GM12878 (cell line): ENCODE measurements at regions not wholly inside any gene's neighbourhood (a gene's known extent, or its start where the extent isn't known, plus 50 kb on each side); places are given as distances from the start of the nearest gene placed in this dataset.

Experiments used
- ATAC-seq: fragments of 200-7000 bp; cut with Tn5 transposase; 3 replicates; pipeline ENCODE4 v1.9.1; 2020; ENCODE audit warnings: mild to moderate bottlenecking, moderate library complexity
- BruUV-seq: library from RNA; stranded (reverse); fragments of 400-500 nt; replicated peaks from 2 replicates; lab custom pipeline; 2021; lab: Mats Ljungman, UMichigan
- CTCF ChIA-PET: fragments of 300-600 bp; sonication (Branson Sonifier 250); formaldehyde crosslinking; extraction: SDS; loops from one replicate; lab custom pipeline; 2021; ENCODE audit warnings: inconsistent platforms; lab: Yijun Ruan, JAX
- POLR2A ChIA-PET: fragments of 350-600 bp; formaldehyde crosslinking; extraction: SDS; loops from one replicate; lab custom pipeline; 2021; ENCODE audit warnings: inconsistent platforms; lab: Charles Lee
- RAD21 ChIA-PET: fragments of 300-600 bp; sonication (Branson Sonifier 250); formaldehyde crosslinking; loops from one replicate; lab custom pipeline; 2023; ENCODE audit warnings: antibody characterized with exemption; ENCODE audit not compliant: unreplicated experiment; lab: Charles Lee
- SMC1A ChIA-PET: fragments of 300-600 bp; sonication (Branson Sonifier 250); formaldehyde crosslinking; loops from one replicate; lab custom pipeline; 2023; ENCODE audit not compliant: unreplicated experiment, uncharacterized antibody; lab: Charles Lee
- DNase-seq: peaks from one replicate; pipeline ENCODE4 v3.0.0-alpha.2; 2011; ENCODE audit warnings: low read depth, low spot score
- FAIRE-seq: peaks from 3 replicates; lab custom pipeline; 2011; peaks lifted over from hg19 to GRCh38; lab: Jason Lieb, UNC
- H2AFZ ChIP-seq: 2 replicates; pipeline ENCODE4 v1.6.0; 2011; ENCODE audit warnings: low read depth, low read length, control low read depth; ENCODE audit not compliant: control insufficient read depth
- H3K27ac ChIP-seq: 2 replicates; pipeline ENCODE4 v1.5.1; 2011; ENCODE audit warnings: control low read depth; ENCODE audit not compliant: control insufficient read depth, insufficient read depth
- H3K27me3 ChIP-seq, 2 experiments: replicated peaks in 1 of 2; 2 replicates each; pipeline versions ENCODE4 v1.6.0 to v1.6.1; 2011; ENCODE audit warnings: low read length in 1 of 2; ENCODE audit not compliant: control insufficient read depth in 2 of 2, insufficient read depth in 2 of 2
- H3K36me3 ChIP-seq, 2 experiments: 2 replicates each; pipeline ENCODE4 v1.5.1; 2011; ENCODE audit warnings: low read length in 1 of 2; ENCODE audit not compliant: control insufficient read depth in 2 of 2, insufficient read depth in 2 of 2
- H3K4me1 ChIP-seq: 2 replicates; pipeline ENCODE4 v1.6.1; 2011; ENCODE audit warnings: mild to moderate bottlenecking, low read length, moderate library complexity, mixed read lengths; ENCODE audit not compliant: control insufficient read depth, insufficient read depth
- H3K4me2 ChIP-seq: 2 replicates; pipeline ENCODE4 v1.6.0; 2011; ENCODE audit warnings: control low read depth; ENCODE audit not compliant: control insufficient read depth, insufficient read depth
- H3K4me3 ChIP-seq: fragments of 200-600 bp; sonication (generic); 2 replicates; pipeline ENCODE4 v1.5.1; 2016
- H3K79me2 ChIP-seq: 2 replicates; pipeline ENCODE4 v1.6.0; 2011; ENCODE audit warnings: low read length; ENCODE audit not compliant: control insufficient read depth, insufficient read depth
- H3K9ac ChIP-seq: 2 replicates; pipeline ENCODE4 v1.8.0; 2011; ENCODE audit warnings: low read length, control low read depth, mixed read lengths; ENCODE audit not compliant: control insufficient read depth, insufficient read depth
- H3K9me3 ChIP-seq: replicated peaks from 3 replicates; pipeline ENCODE4 v1.5.1; 2011; ENCODE audit warnings: mild to moderate bottlenecking, low read length; ENCODE audit not compliant: control insufficient read depth, insufficient read depth
- H4K20me1 ChIP-seq: 2 replicates; pipeline ENCODE4 v1.6.0; 2011; ENCODE audit not compliant: control insufficient read depth, insufficient read depth
- BCLAF1 ChIP-seq: fragments of 450-650 bp; IDR thresholded peaks from 2 replicates; pipeline ENCODE4 v1.6.1; 2017; ENCODE audit warnings: antibody characterized with exemption, mild to moderate bottlenecking, moderate library complexity
- HCFC1 ChIP-seq: fragments of 150-350 bp; IDR thresholded peaks from 2 replicates; pipeline ENCODE4 v1.6.1; 2014; ENCODE audit warnings: low read length
- RAD51 ChIP-seq: fragments of 450-650 bp; IDR thresholded peaks from 2 replicates; pipeline ENCODE4 v1.6.1; 2016; ENCODE audit warnings: moderate library complexity, mild to moderate bottlenecking, inconsistent platforms
- SIN3A ChIP-seq: IDR thresholded peaks from 2 replicates; pipeline ENCODE4 v1.6.1; 2012; ENCODE audit warnings: low read depth, low read length, improper control_type of control experiment
- WGBS: methylation state at CpG from one replicate; pipeline ENCODE4 v1.1.6; 2016; ENCODE audit warnings: low lambda C conversion rate; ENCODE audit not compliant: insufficient replicate concordance, insufficient coverage; ENCODE audit errors: missing lambda C conversion rate; 5-methylcytosine and 5-hydroxymethylcytosine counted together
- in situ Hi-C: fragments of 300-500 bp; cut with MboI; formaldehyde crosslinking; loops from 9 replicates; pipeline ENCODE4 v1.14.3; 2018; ENCODE audit warnings: mixed read lengths
- intact Hi-C: fragments of 100-400 bp; cut with micrococcal nuclease; formaldehyde crosslinking; loops from one replicate; pipeline ENCODE4 v1.14.2; 2022; ENCODE audit not compliant: unreplicated experiment

- ChIA-PET POLR2A (no interaction called here), SMC1A (interaction anchor here (1.0 to 1.5 kb wide), 2 partner anchors 41 to 70 kb away, joined by 3 to 4 read pairs; no protein-coding TSS in a partner anchor), RAD21 (no interaction called here), CTCF (interaction anchor here (1.4 kb wide), 1 partner anchor 9 kb away, joined by 5 read pairs; no protein-coding TSS in a partner anchor)
- FAIRE-seq (no peak), DNase-seq (no peak), ATAC-seq (no peak)
- intact Hi-C loops = no loop called here
- H3K4me3 ChIP-seq = no peak overlapping the region
- no peak overlapping the region for H3K9ac ChIP-seq
- in situ Hi-C loops = no loop called here
- no peak overlapping the region for H2AFZ ChIP-seq
- H3K4me2 ChIP-seq = no peak overlapping the region
- no peaks in the 10 kb centered on the region for H3K79me2 ChIP-seq
- H3K36me3 ChIP-seq = no peaks in the 10 kb centered on the region
- peaks cover 3% of the 10 kb centered on the region; the same call in 2 of the 3 replicates for H3K9me3 ChIP-seq
- no peak for TF ChIP-seq BCLAF1
- TF ChIP-seq RAD51 = peak; percentile 61; the same call in 1 of the 2 replicates
- TF ChIP-seq, all 136 proteins: peak for 1
- Histone ChIP-seq H3K27ac (no peak overlapping the region), H4K20me1 (no peaks in the 10 kb centered on the region), H3K27me3 (no peaks in the 10 kb centered on the region), H3K4me1 (no peaks in the 10 kb centered on the region)
- 44% methylated on average over 1 of the region's 1 CpG for WGBS
- BruUV-seq = no TSS peak
Observed at GRCh38 chr15:38154255-38154654, 98.4 kb upstream of the SPRED1 start.

DNA sequence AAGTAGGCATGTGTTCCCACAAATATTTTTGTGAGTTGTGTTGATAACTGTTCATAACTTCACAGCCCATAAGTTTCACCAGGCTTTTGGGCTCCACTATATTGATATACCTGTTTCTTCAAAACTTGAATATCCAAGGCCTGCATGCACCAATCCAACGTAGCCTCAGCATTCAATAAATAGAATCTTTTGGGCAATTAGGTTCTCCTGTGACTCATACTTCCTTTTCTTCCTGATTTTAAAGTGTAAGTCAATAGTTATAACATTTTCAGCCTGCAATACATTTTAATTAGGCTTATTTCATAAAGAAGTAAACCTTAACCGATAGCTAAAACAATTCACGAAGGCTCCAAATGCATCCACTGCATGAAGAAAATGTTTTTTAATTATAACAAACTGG is 97.8 kb upstream of the SPRED1 start:
- FAIRE-seq = no peak
- intact Hi-C loops = no loop called here
- no peaks in the 10 kb centered on the region for H4K20me1 ChIP-seq

More for the DNA sequence above, 97.8 kb upstream of the SPRED1 start:
- Histone ChIP-seq H3K9me3 (peaks cover 3% of the 10 kb centered on the region; the same call in 2 of the 3 replicates), H3K4me2 (no peak overlapping the region), H3K9ac (no peak overlapping the region)
- no peak for ATAC-seq
- CTCF ChIA-PET = interaction anchor here (1.4 kb wide), 1 partner anchor 9 kb away, joined by 5 read pairs; no protein-coding TSS in a partner anchor
- TF ChIP-seq SIN3A (no peak), HCFC1 (no peak)
- TF ChIP-seq, all 136 proteins: peak for 0
- no peak overlapping the region for H3K27ac ChIP-seq
- whole genome bisulfite sequencing = 14% methylated on average over 3 of the region's 3 CpGs
- in situ Hi-C loops = no loop called here
- DNase-seq = no peak
- RAD21 ChIA-PET = no interaction called here
- no peaks in the 10 kb centered on the region for H3K79me2 ChIP-seq
- no peak overlapping the region for H3K4me3 ChIP-seq
- H3K27me3 ChIP-seq = no peaks in the 10 kb centered on the region
- H2AFZ ChIP-seq = no peak overlapping the region
- POLR2A ChIA-PET = no interaction called here
- H3K36me3 ChIP-seq = no peaks in the 10 kb centered on the region
- SMC1A ChIA-PET = interaction anchor here (1.5 kb wide), 1 partner anchor 70 kb away, joined by 4 read pairs; no protein-coding TSS in a partner anchor
- H3K4me1 ChIP-seq = no peaks in the 10 kb centered on the region
- no TSS peak for BruUV-seq
